ENCODE measurements at regions not wholly inside any gene's neighbourhood (a gene's known extent, or its start where the extent isn't known, plus 50 kb on each side); places are given as distances from the start of the nearest gene placed in this dataset.

GRCh38 chr3:111325160-111325718 lies 216.8 kb upstream of the CD96 start:
- Histone ChIP-seq H3F3A (ENCODE audit: low read depth) (no peaks in the 10 kb centered on the region), H3K9me2 (replicated peaks; ENCODE audit: low read depth, low read length) (no peaks in the 10 kb centered on the region), H2AFZ (ENCODE audit: low read length) (peak overlapping the region; percentile 83), H3K36me3 (ENCODE audit: insufficient read depth, low read length) (no peaks in the 10 kb centered on the region), H3K4me3 (ENCODE audit: low read length, poor library complexity, severe bottlenecking) (peak overlapping the region; percentile 63), H4K20me1 (ENCODE audit: insufficient read depth, low read length, poor library complexity, severe bottlenecking) (no peaks in the 10 kb centered on the region), H3K4me1 (ENCODE audit: insufficient read depth, low read length, poor library complexity, severe bottlenecking) (peaks cover 62% of the 10 kb centered on the region), H3K79me2 (ENCODE audit: insufficient read depth, low read length) (no peaks in the 10 kb centered on the region), H3K27me3 (ENCODE audit: insufficient read depth, low read length, poor library complexity, severe bottlenecking) (no peaks in the 10 kb centered on the region), H3K9ac (ENCODE audit: low read depth, low read length, poor library complexity, severe bottlenecking) (peak overlapping the region; percentile 64), H3K9me3 (ENCODE audit: insufficient read depth, low read depth, low read length) (no peaks in the 10 kb centered on the region), H3K4me2 (ENCODE audit: low read depth, low read length, poor library complexity, severe bottlenecking) (peak overlapping the region; percentile 79)
- TF ChIP-seq EZH2phosphoT487 (IDR thresholded peaks at IDR 0.05; ENCODE audit: borderline replicate concordance) (no peak), CTCF (conservative IDR thresholded peaks at IDR 0.05; ENCODE audit: low read length) (no peak)

DNA sequence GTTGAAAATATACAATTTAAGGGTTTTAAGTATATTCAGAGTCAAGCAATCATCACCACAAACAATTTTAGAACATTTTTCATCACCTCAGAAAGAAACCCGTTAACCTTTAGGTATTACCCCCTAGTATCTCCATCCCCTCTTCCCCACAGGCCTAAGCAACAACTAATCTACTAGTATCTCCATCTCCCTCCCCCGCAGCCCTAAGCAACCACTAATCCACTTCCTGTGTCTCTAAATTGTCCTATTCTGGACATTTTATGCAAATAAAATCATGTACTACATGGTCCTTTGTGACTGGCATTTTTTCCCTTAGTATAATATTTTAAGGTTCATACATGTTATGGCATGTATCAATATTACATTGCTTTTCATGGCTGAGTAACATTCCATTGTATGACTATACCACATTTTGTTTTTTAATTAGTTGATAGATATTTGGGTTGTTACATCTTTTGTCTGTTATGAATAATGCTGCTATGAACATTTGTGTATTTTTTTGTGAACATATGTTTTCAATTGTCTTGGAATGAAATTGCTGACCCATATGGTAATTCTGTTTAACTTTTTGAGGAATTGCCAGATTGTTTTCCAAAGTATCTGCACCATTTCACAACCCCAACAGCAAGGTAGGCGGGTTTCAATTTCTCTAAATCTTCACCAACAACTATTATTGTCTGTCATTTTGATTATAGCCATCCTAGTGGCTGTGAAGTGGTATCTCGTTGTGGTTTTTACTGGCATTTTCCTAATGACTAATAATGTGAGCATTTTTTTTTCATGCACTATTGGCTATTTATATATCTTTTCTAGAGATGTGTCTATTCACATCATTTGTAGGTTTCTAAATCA lies 215.6 kb upstream of the CD96 start:
- Histone ChIP-seq H3K36me3 (ENCODE audit: insufficient read depth, low read length) (no peaks in the 10 kb centered on the region), H3K9ac (ENCODE audit: low read depth, low read length, poor library complexity, severe bottlenecking) (no peak overlapping the region), H3K4me2 (ENCODE audit: low read depth, low read length, poor library complexity, severe bottlenecking) (peak overlapping the region; percentile 6), H4K20me1 (ENCODE audit: insufficient read depth, low read length, poor library complexity, severe bottlenecking) (no peaks in the 10 kb centered on the region), H3K79me2 (ENCODE audit: insufficient read depth, low read length) (no peaks in the 10 kb centered on the region), H3K4me1 (ENCODE audit: insufficient read depth, low read length, poor library complexity, severe bottlenecking) (peaks cover 53% of the 10 kb centered on the region), H3K4me3 (ENCODE audit: low read length, poor library complexity, severe bottlenecking) (no peak overlapping the region), H3K27me3 (ENCODE audit: insufficient read depth, low read length, poor library complexity, severe bottlenecking) (no peaks in the 10 kb centered on the region), H2AFZ (ENCODE audit: low read length) (no peak overlapping the region), H3F3A (ENCODE audit: low read depth) (no peaks in the 10 kb centered on the region), H3K9me3 (ENCODE audit: insufficient read depth, low read depth, low read length) (no peaks in the 10 kb centered on the region), H3K9me2 (replicated peaks; ENCODE audit: low read depth, low read length) (no peaks in the 10 kb centered on the region)
- no peak for TF ChIP-seq EZH2phosphoT487 (IDR thresholded peaks at IDR 0.05; ENCODE audit: borderline replicate concordance)
- TF ChIP-seq CTCF (conservative IDR thresholded peaks at IDR 0.05; ENCODE audit: low read length): no peak

DNA sequence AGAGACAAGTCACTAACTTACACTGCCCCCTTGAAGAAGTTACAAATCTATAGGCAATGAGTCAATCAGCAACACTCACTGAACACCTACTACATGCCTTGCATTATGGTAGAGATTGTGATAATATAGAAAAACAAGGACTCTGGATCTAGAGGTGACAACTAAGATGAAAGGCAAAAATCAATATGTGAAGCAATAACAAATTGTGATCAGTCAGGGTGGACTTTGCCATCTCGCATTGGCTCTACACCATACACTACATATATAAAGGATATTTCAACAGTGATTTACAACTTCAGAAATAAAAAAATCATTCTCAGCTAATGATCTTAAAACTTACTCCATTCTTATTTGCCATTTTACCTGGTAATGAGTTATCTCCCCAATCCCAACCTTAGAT lies 210.7 kb upstream of the CD96 start:
- Histone ChIP-seq H3K36me3 (ENCODE audit: insufficient read depth, low read length) (no peaks in the 10 kb centered on the region), H4K20me1 (ENCODE audit: insufficient read depth, low read length, poor library complexity, severe bottlenecking) (no peaks in the 10 kb centered on the region), H3K4me1 (ENCODE audit: insufficient read depth, low read length, poor library complexity, severe bottlenecking) (peaks cover 15% of the 10 kb centered on the region), H3K4me2 (ENCODE audit: low read depth, low read length, poor library complexity, severe bottlenecking) (no peak overlapping the region), H3K4me3 (ENCODE audit: low read length, poor library complexity, severe bottlenecking) (no peak overlapping the region), H3F3A (ENCODE audit: low read depth) (0 out of 2 replicates have a peak, but pooled peaks cover under 1% of the 10 kb centered on the region), H3K9ac (ENCODE audit: low read depth, low read length, poor library complexity, severe bottlenecking) (no peak overlapping the region), H2AFZ (ENCODE audit: low read length) (no peak overlapping the region), H3K27me3 (ENCODE audit: insufficient read depth, low read length, poor library complexity, severe bottlenecking) (no peaks in the 10 kb centered on the region), H3K9me3 (ENCODE audit: insufficient read depth, low read depth, low read length) (no peaks in the 10 kb centered on the region), H3K79me2 (ENCODE audit: insufficient read depth, low read length) (no peaks in the 10 kb centered on the region), H3K9me2 (replicated peaks; ENCODE audit: low read depth, low read length) (no peaks in the 10 kb centered on the region)
- TF ChIP-seq EZH2phosphoT487 (IDR thresholded peaks at IDR 0.05; ENCODE audit: borderline replicate concordance) (no peak), CTCF (conservative IDR thresholded peaks at IDR 0.05; ENCODE audit: low read length) (no peak)

Data from Loucy (cell line).